GM21381 (cell line): ENCODE measurements at regions not wholly inside any gene's neighbourhood (a gene's known extent, or its start where the extent isn't known, plus 50 kb on each side); places are given as distances from the start of the nearest gene placed in this dataset.

Experiments used
- ATAC-seq: cut with Tn5 transposase; IDR thresholded peaks from one replicate; pipeline ENCODE4 v1.9.1; 2021; ENCODE audit warnings: mild to moderate bottlenecking, moderate library complexity; ENCODE audit not compliant: unreplicated experiment

DNA sequence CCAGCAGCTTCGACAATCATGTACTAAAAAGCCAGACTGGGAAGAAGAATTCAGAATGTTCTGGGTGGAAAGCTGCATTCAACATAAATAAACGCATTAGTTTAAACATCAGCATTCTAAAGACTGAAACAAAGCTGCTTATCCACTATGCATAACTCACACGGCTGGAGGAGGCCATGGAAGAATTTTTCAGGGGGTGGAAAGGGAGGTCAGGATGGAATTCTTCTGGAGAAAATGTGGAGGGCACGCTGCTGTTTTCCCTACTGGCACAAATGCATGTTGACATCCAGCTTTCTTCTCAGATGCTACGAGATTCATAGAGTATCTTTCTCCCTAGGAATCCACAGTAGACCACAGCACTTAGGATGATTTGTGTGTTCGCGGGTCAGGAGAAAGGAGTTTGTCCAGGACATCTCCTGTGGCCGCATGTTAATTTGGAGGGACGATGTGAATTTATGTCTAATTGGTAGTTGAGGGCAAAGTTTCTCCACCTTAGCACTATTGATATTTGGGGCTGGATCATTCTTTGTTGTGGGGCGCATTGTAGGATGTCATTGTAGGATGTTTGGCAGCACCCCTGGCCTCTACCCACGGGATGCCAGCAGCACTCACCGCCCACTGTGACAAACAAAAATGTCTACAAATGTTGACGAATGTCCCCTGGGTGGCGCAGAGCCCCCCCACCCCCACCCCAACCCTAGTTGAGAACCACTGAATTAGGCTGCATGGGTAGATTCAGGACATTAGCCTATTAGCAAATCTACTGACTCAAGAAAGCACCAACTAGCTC is 86.5 kb upstream of the KAZN start:
- ATAC-seq: no peak

DNA sequence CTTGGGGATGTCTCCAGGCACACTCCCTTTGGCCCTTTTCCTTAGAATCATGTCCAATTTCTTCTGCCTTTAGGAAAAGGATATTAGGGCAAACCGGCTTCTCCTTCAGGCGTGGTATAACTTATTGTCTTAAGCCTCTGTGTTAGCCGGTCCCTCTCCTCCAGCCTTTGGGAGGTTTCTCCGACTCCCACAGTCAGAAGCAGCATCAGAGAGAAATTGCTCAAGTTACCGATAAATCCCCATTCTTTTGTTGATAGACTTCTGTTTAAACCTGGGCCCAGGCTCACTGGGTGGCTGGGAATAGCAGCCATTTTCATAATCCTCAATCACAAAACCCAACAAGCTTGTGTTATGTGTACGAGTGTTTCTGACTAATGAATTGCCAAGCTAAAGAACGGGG is 85.4 kb upstream of the KAZN start:
- ATAC-seq: no peak

DNA sequence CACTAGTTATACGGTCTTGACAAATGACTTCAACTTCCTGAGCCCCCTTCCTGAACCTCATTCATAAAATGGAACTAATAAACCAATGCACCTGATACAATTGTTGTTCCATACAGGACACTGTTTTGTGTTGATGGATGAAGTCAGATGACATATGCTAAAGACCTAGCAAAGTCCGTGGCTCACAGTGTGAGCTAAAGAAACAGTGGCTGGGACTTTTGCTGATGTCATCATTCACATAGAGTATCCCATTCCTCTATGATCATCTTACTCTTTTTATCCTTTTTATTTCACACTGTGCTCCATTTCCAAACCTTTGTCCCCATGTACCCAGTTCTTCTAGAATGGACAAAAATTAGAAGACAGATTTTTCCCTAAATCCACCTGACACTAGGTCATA is 83.7 kb upstream of the KAZN start:
- no peak for ATAC-seq

DNA sequence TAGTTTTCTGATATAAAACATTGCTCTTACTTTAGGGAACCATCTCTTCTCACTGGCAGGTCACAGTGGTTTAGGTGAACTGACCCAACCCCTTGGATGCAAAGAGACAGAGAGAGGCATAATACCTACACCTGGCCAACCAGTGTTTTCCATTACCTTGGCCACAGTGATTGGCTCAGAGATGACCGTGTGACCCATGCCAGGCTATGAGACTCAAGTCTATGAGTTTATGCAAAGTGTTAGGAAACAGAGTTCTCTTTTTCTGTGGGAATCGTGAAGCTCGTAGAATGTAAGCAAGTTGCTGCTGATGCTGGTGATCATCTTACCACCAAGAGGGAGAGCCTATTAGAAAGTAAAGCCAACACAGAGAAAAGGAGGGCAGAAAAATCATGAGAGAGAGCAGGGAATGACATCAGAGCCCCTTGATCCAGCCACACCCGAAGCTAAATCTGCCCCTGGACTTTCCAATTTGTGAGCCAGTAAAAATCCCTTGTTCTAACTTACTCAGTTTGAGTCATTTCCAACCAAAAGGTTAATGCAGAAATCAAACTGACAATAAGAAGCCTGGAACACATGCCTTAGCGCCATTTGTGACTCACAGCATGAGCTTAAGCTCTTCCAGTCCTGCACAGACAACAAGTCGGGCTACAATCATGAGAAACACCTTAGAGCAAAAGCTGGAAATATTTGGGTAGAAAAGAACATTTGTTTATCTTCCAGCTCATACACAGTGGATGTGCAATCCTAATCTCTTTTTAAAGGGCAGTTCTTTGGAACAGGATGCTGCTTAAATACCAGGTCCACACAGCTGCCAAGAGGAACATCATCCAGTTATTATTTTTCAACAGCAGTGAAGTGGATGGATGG is 81.3 kb upstream of the KAZN start:
- ATAC-seq: peak; percentile 39

DNA sequence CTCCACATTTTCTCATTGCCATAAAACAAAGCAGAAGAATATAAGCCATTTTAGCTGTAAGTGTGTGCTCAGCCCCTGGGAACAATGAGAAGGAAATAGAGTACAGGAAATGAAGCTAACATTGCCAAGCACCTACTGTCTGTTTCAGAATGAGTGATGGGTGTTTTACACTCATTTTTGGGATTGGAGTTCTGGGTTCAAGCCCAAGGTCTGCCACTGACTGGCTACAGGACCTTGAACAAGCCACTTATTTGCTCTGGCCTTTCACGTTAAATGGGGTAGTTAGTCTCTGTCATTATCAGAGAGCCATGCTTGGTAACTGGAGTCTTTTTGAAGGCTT is 80.7 kb upstream of the KAZN start:
- no peak for ATAC-seq

DNA sequence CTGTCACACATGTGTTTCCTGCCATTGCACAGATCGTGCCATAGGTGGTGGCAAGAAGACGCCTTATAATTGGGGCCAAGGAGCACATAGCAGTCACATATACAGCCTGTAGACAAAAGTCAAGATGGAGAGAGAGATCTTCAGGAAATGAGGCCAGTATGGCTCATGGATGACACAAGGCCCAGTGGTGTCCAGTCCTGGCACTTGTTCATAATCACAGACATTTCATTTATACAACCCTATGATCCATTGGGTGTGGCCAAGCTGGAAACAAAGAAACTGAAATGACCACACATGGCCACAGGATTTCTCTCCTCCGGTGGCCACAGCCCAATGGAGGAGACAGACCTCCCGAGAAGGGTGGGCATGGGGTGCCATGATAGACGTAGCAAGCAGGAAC is 78.5 kb upstream of the KAZN start:
- ATAC-seq: no peak

DNA sequence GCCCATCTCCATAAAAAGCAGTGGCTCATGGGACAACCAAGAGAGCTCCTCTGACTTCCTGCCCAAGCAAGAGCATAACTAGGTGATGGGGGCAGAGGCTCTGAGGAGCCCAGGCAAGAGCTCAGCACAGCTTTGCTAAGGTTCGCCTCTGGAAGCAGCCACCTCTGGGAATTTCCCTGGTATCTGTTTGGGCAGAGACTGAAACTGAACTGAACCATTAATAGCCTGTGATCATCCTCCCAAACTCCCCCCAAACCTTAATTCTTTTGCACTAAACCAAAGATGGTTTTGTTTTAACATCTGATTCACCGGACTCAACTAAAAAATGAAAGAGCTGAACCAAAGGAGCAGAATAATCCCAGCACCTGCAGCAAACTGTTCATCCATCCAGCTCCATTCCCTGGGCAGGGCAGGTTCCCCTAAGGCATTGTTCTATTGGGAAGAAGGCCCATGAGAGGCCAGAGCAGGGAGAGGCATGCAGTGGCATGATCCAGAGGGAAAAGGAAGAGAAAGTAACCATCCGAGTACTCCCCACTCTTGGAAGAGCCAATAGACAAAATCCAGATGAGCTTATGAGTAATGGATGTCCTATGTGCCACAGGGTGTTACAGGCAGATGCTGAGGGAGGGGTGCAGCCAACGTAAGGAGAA is 77.8 kb upstream of the KAZN start:
- ATAC-seq: no peak

DNA sequence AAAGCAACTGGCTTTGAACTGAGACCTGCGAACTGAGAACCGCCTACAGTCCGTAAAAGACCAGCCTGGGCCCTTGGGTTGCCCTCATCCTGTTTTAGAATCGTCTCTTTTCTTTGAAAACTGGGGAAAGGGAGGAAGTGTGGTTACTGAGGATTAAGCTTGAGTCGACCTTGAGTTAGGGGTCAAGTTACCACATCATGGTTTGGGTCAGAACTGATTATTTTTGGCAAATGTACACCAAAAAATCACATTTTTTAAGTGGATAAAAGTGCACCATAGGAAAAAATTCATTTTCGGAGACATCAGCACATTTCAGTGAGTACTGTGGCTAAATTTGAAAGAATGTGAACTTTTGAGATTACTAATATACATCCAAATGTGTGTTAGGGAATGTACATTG is 76.9 kb upstream of the KAZN start:
- ATAC-seq: no peak

DNA sequence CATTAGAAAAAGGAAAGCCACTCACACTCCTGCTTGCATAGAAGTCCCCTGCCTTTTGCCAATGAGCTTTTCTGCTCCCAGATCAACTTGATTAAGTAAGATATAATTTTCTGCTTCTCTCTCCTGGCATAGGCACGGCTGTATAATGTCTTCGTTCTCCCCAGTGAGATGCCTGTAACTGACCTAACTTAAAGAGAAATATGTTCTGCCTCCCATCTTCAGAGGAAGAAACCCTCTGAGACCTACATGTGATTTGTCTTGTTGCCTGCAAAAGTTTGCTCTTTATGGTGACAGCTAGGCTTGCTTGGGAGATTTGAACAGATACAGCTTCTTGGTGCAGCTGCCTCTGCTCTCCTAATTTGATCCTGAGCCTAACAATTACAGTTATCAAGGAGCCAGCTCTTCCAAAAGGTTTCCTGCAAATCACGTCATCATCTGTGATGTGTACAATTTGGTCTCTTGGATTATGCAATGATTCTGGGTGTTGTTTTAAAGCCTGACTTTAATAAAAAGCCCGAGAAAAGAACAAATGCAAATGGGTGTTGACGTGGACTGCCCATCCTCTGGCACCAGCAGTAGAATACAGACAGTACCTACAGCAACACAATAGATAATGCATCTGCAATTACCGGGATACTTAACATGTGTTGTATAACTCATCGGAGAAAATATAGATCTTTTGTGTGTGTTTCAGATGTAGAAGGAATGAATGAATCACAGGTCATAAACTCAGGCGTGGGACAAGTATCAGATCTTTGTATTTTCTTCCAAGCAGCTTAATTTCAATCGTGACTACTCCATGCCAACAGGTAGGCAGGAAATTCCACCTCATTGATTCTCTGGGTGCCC is 76.2 kb upstream of the KAZN start:
- no peak for ATAC-seq

DNA sequence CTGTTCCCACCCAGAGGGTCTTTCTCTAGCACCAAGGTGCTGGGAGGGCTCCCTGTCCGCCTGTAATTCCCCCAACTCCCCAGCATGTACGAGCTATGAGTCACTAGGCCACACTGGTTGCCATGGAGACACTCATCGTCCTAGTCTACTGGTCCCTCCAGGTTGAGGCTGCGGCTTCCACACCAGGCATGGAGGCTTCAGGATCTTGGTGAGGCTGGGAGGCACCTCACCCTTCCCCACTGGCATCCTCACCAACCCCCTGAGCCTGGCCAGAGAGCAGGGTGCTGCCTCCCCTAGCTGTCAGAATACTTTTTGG is 75.6 kb upstream of the KAZN start:
- ATAC-seq: no peak

DNA sequence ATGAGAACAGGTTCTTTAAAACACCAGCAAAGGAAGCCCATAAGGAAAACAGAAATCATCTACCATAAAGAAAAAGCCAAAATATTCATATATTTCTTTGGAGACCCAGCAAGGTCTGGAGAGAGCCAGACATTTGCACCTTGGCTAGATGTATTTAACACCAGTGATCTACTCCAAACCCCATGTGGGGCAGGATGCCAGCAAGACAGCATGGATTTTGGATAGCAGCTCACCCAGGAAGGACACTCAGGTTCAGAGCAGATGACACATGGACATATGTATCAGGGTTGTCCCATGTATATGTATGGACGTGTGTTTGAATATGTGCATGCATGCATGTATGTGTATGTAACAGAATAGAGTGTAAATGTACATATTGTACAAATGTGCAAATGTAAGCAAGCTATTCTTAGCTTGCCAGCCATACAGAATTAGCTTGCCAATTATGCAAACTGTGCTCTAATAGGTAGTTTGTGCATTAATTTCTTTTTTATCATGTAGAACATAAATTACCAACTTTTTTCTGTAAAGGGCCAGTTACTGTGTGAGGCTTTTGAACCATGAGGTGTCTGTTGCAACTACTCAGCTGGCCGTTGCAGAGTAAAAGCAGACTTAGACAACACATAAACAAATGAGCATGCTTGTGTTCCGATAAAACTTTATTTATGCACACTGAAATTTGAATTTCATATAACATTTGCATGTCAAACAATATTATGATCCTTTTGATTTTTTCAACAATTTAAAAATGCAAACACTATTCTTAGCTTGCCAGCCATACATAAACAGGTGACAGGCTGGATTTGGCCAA is 73.5 kb upstream of the KAZN start:
- no peak for ATAC-seq

DNA sequence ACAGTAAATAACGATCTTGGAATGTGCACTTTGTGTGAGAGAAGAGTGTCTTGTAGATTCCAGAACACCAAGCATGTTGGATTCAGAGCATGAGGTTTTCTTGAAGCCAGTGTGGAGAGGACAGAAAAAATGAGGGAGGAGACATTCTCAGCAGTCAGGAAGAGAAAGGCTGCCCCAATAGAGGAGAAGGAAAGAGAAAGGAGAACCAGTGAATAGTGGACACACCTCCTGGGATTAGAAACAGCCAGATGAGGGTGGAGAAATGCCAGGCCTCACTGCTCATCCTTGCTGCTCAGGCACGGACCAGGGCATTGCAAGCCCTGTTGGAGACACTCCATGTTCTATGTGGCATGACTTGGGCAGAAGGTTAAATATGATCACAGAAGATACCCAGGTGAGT is 69.0 kb upstream of the KAZN start:
- ATAC-seq: no peak

DNA sequence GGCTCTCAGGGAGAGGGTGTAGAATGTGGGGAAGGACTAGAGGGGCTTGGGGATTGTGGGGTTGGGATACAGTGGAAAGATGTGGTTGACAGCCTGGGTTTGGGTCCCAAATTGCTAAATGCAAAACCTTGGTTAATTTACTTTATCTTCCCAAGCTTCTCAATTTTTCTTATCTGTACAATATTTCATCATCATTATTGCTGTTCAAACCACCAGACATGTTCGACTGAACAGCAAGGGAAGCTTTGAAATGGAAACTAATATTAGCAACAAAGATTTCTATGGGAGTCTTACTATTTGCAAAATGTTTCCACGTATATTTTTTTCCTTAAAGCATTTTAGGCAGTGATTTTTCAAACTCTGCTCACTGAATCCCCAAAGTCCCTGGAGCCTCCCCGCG is 67.0 kb upstream of the KAZN start:
- no peak for ATAC-seq

DNA sequence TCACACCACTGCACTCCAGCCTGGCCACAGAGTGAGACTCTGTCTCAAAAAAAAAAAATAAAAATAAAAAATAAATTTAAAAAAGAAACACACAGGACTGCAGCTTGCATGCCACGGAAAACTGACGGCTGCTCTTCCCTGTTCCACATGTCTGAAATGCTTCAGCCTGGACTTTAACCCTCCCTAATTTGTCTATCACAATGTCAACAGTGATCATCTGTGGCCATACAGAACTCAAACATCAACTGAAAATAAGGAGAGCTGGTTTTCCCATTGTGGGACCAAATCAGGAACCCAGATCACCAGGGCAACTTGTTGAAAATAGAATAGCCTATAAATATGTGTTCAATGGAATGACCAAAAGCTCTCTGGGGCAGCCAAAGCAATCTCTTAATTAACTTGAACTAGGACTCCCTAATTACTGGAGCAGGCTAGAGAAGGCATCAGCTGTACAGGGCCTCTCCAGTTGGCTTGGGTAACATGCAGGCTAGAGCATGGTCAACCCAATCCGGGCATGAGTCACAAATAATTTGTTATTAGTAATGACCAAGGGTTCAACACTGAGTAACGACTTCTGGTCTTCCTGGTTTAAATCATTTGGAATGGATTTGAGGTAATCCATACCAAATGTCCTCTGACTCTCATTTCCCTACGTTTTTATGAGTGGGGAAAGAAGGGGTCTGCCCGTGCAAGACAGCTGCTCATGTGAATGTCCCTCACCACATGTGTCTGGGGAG is 62.7 kb upstream of the KAZN start:
- ATAC-seq: no peak

DNA sequence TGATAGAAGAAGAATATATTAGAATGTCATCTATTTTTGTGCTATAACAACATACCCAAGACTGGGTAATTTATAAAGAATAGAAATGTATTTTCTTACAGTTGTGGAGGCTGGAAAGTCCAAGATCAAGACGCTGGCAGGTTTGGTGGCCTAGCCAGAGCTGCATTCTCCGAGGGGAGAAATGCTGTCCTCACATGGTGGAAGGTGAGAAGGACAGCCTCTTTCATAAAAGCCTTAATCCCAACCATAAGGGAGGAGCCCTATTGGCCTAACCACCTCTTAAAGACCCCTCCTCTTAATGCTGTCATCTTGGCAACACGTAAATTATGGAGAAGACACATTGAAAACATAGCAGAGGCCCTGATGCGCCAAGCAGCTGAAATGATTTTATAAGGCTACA is 60.1 kb upstream of the KAZN start:
- ATAC-seq: no peak

DNA sequence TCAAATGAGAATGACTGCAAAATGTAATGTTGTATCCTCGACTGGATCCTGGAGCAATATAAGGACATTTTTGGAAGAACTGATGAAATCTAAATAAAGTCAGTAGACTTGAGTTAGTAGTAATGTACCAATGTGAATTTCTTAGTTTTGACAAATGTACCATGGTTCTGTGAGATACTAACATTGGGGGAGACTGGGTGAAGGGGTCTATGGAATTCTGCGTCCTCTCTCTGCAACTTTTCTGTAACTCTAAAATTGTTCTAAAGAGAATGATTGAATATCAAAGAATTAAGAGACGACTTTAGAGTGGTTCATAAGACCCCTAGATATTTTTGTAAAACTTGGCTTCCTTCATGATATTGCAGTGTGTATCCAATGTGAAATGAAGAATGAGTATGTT is 59.2 kb upstream of the KAZN start:
- no peak for ATAC-seq

DNA sequence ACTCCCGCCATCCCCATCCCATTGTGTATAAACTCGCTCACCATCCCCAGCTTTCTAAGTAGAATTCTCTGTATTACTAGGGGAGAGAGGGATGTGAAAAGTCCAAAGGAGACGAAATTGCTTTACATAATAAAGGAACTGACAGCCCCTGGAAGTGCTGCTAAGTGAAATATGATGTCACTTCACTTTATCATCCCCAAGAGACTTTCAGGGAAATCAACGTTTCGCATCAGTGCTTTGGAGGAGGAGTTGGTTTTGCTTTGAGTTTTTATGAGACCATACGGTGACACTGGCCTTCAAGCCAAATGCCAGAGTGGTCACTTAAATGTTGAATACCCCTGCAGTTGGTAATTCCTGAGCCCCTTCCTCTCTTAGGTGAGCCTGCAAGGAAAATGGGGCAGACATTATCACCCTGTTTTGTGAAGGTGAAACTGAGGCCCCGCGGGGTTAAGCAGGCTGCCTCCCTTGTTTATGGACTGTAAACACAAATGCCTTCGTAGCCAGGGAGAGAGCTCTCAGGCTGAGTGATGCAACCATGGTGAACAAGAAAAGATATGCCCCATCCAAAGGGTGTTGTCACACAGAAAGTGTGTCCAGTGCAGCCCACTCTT is 58.4 kb upstream of the KAZN start:
- ATAC-seq: no peak

DNA sequence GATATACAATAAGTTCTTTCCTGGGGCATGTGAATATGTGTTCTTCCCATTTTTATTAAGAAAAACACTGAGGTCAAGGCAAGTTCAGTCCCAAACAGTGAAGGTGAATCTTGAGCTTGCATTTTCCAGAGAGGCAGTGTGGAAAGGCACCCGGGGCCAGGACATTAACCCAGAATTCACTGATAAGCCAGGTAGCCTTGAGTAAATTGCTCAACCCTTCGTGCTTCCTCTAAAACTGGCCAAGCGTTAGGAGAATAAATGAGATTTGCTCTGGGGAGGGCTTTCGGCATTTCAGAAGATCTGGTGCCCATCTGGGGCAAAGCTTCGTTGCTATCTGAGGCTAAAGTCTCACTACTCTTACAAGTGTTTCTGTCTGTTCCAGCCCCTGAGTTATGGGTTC is 57.1 kb upstream of the KAZN start:
- ATAC-seq: no peak

DNA sequence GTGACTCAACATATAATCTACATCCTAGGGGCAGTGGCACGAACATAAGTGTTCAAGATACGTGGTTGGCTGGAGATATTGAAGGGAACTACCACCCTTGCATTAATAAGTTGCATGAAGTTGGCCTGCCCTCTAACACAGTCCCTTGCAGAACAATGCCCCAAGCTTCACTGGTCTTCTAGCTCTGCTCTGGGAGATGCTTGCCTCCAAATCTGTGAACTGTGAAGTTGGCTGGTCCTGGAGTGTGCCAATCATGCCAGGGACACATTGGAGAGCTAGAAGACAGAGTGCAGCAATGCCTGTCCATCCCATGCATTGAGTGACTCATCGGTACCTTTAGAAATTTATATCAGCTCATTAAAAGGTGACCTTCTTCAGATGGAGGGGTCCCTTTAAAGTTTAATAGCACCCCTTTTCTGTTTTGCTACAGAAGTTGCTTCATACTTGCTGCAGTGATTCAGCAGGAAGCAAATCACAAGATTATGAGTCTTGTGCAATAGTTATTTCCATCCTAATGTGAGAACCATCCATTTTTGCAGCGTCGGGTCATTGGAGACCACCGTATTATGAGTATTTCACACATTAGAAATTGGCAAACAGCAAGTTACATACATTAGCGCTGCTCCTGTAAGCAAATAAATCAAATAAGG is 55.2 kb upstream of the KAZN start:
- ATAC-seq: no peak
